RWPE1 (cell line): ENCODE measurements at regions not wholly inside any gene's neighbourhood (a gene's known extent, or its start where the extent isn't known, plus 50 kb on each side); places are given as distances from the start of the nearest gene placed in this dataset.

Experiments used
- CTCF ChIA-PET: fragments of 350-600 bp; sonication (Branson Sonifier 250); formaldehyde crosslinking; extraction: SDS; loops from one replicate; lab custom pipeline; 2021; lab: Yijun Ruan, JAX
- POLR2A ChIA-PET: fragments of 400-600 bp; formaldehyde crosslinking; extraction: SDS; loops from one replicate; lab custom pipeline; 2020; ENCODE audit warnings: antibody characterized with exemption; ENCODE audit not compliant: low non-redundant PET; lab: Yijun Ruan, JAX
- DNase-seq: peaks from one replicate; pipeline ENCODE4 v3.0.0; 2012; ENCODE audit warnings: low spot score
- H3K27ac ChIP-seq: fragments of 450-650 bp; 2 replicates; pipeline ENCODE4 v1.5.1; 2017
- CTCF ChIP-seq: fragments of 450-650 bp; conservative IDR thresholded peaks from 2 replicates; pipeline ENCODE4 v1.5.1; 2017; ENCODE audit warnings: low read depth, mild to moderate bottlenecking

- CTCF ChIA-PET, result no interaction called here
- POLR2A ChIA-PET, result no interaction called here
- no peak for TF ChIP-seq CTCF
- H3K27ac ChIP-seq, result no peak overlapping the region
- no peak for DNase-seq
These were observed 301.5 kb downstream of the NDUFA10 start for GRCh38 chr2:239723486-239724193.

- POLR2A ChIA-PET, result no interaction called here
- TF ChIP-seq CTCF, result no peak
- H3K27ac ChIP-seq, result no peak overlapping the region
- CTCF ChIA-PET, result no interaction called here
- DNase-seq, result no peak
These were observed 302.2 kb downstream of the NDUFA10 start for GRCh38 chr2:239722760-239723470.

GRCh38 chr2:239721991-239722759 is 303.0 kb downstream of the NDUFA10 start:
- ChIA-PET CTCF (no interaction called here), POLR2A (no interaction called here)
- TF ChIP-seq CTCF, result no peak
- no peak overlapping the region for H3K27ac ChIP-seq
- no peak for DNase-seq

- ChIA-PET CTCF (interaction anchor here (0.6 kb wide), 1 partner anchor 26 kb away, joined by 5 read pairs; no protein-coding TSS in a partner anchor), POLR2A (no interaction called here)
- no peak overlapping the region for H3K27ac ChIP-seq
These were observed 303.6 kb downstream of the NDUFA10 start for GRCh38 chr2:239721531-239721930.

GRCh38 chr2:239720361-239721360 is 304.5 kb downstream of the NDUFA10 start:
- no peak for DNase-seq
- TF ChIP-seq CTCF, result no peak
- no peak overlapping the region for H3K27ac ChIP-seq
- POLR2A ChIA-PET, result no interaction called here
- CTCF ChIA-PET, result no interaction called here

More at GRCh38 chr2:239721531-239721930, 303.6 kb downstream of the NDUFA10 start:
- no peak for TF ChIP-seq CTCF
- DNase-seq, result no peak
